Cardiac muscle cell (in vitro differentiated cells and primary cell): ENCODE measurements at regions not wholly inside any gene's neighbourhood (a gene's known extent, or its start where the extent isn't known, plus 50 kb on each side); places are given as distances from the start of the nearest gene placed in this dataset.
A peak's percentile ranks its signal among the peaks of the same experiment; 100 is the strongest.

Source experiments
- DNase-seq, 2 donors: peaks; one replicate each; pipeline versions ENCODE4 v3.0.0 to v3.0.0-alpha.2; 2010 to 2017; ENCODE audit warnings: low read depth in 1 of 2, low spot score in 1 of 2
- H3K27ac ChIP-seq: fragments of 200-600 bp; sonication (generic); 2 replicates; pipeline ENCODE4 v1.5.1; 2016
- H3K27me3 ChIP-seq: fragments of 200-600 bp; sonication (generic); 2 replicates; pipeline ENCODE4 v1.6.0; 2016; ENCODE audit warnings: control low read depth
- H3K36me3 ChIP-seq: fragments of 200-600 bp; sonication (generic); 2 replicates; pipeline ENCODE4 v1.5.1; 2016; ENCODE audit warnings: control low read depth
- H3K4me1 ChIP-seq: fragments of 200-600 bp; sonication (generic); 2 replicates; pipeline ENCODE4 v1.8.1; 2017; ENCODE audit warnings: low read depth, mild to moderate bottlenecking, mixed run types
- H3K4me3 ChIP-seq: fragments of 200-600 bp; sonication (generic); 2 replicates; pipeline ENCODE4 v1.5.1; 2016; ENCODE audit warnings: mild to moderate bottlenecking
- H3K9me3 ChIP-seq: fragments of 200-600 bp; sonication (generic); 2 replicates; pipeline ENCODE4 v1.5.1; 2017; ENCODE audit warnings: low read depth, mild to moderate bottlenecking, control low read depth
- CTCF ChIP-seq: IDR thresholded peaks from 2 replicates; pipeline ENCODE4 v1.5.1; 2012; ENCODE audit warnings: low read depth, mild to moderate bottlenecking, low read length

DNA sequence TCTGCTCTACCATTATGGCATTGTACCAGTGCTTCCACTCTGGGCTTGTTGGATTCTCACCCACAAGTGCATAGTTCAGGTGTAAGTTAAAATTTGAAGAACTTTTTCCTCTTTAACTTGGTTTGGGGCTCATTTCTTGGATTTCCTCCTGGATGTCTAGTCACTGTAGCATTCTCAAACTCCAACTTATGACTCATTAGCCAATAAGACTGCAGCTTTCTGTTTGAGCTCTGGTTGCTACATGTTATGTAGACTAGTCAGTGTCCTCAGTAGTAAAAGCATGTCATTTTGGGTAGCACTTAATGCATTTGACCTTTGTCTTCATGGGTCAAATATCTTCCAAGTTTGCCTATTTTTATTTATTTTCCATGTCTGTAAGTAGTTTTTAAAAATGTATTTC is 790.8 kb downstream of the BRINP1 start:
- no peak overlapping the region for H3K4me3 ChIP-seq
- no peaks in the 10 kb centered on the region for H3K27me3 ChIP-seq
- no peaks in the 10 kb centered on the region for H3K9me3 ChIP-seq
- H3K36me3 ChIP-seq = no peaks in the 10 kb centered on the region
- peak in 1 of 2 donors; percentile 10 for DNase-seq
- no peak for TF ChIP-seq CTCF
- no peaks in the 10 kb centered on the region for H3K4me1 ChIP-seq
- H3K27ac ChIP-seq = no peak overlapping the region

DNA sequence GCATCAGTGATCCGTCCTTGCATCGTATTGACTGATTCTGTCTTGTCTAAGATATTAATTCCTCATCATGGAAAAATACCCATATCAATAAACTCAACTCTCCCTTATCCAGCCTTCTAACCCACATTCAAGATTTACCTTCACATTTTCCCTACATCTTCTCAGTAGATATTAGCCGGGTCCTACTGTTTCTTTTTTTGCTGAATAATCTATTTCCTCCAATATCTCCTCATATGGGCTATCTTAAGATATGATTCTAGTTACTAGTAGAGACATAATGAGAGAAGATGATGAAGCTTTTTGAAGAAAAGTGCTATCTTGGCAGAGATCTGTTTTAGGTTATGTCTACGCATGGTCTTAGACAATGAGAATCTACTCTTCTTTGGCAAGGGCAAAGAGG is 785.8 kb downstream of the BRINP1 start:
- no peaks in the 10 kb centered on the region for H3K9me3 ChIP-seq
- no peak for TF ChIP-seq CTCF
- DNase-seq = no peak
- H3K27me3 ChIP-seq = no peaks in the 10 kb centered on the region
- H3K4me1 ChIP-seq = no peaks in the 10 kb centered on the region
- no peak overlapping the region for H3K4me3 ChIP-seq
- no peaks in the 10 kb centered on the region for H3K36me3 ChIP-seq
- H3K27ac ChIP-seq = no peak overlapping the region

GRCh38 chr9:118586978-118587377 is 782.3 kb downstream of the BRINP1 start:
- H3K36me3 ChIP-seq = no peaks in the 10 kb centered on the region
- H3K9me3 ChIP-seq = no peaks in the 10 kb centered on the region
- no peak for DNase-seq
- no peak overlapping the region for H3K4me3 ChIP-seq
- H3K27ac ChIP-seq = no peak overlapping the region
- H3K27me3 ChIP-seq = no peaks in the 10 kb centered on the region
- TF ChIP-seq CTCF = no peak
- no peaks in the 10 kb centered on the region for H3K4me1 ChIP-seq

- DNase-seq = no peak
- no peak for TF ChIP-seq CTCF
- no peak overlapping the region for H3K27ac ChIP-seq
Measured at GRCh38 chr9:118594428-118594827, 774.8 kb downstream of the BRINP1 start.

GRCh38 chr9:118595719-118596305 is 773.4 kb downstream of the BRINP1 start:
- no peak overlapping the region for H3K27ac ChIP-seq
- no peak overlapping the region for H3K4me3 ChIP-seq
- H3K27me3 ChIP-seq = no peaks in the 10 kb centered on the region
- H3K36me3 ChIP-seq = no peaks in the 10 kb centered on the region
- peaks cover 14% of the 10 kb centered on the region for H3K4me1 ChIP-seq
- DNase-seq = peak; percentile 2 to 61
- TF ChIP-seq CTCF = no peak
- H3K9me3 ChIP-seq = no peaks in the 10 kb centered on the region

More at GRCh38 chr9:118594428-118594827, 774.8 kb downstream of the BRINP1 start:
- H3K27me3 ChIP-seq = no peaks in the 10 kb centered on the region
- H3K9me3 ChIP-seq = no peaks in the 10 kb centered on the region
- H3K36me3 ChIP-seq = no peaks in the 10 kb centered on the region
- H3K4me1 ChIP-seq = peaks cover 14% of the 10 kb centered on the region
- no peak overlapping the region for H3K4me3 ChIP-seq
